ENCODE measurements at regions not wholly inside any gene's neighbourhood (a gene's known extent, or its start where the extent isn't known, plus 50 kb on each side); places are given as distances from the start of the nearest gene placed in this dataset.
A peak's percentile ranks its signal among the peaks of the same experiment; 100 is the strongest.

DNA sequence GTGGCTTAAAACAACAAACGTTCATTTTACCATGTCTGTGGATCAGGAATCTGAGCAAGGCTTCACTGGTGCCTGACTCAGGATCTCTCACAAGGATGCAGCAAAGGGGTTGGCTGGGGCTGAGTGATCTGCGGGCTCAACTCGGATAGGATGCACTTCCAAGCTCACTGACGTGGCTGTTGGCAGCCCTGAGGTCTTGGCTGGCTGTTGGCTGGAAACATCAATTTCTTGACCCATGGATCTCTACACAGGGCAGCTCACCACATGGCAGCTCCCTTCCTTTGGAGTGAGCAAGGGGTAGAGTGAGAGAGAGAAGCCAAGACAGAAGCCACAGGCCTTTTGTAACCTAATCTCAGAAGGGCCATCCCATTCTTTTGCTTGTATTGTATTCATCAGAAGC is 202.1 kb downstream of the NXNL2 start:
- no peak for FAIRE-seq

DNA sequence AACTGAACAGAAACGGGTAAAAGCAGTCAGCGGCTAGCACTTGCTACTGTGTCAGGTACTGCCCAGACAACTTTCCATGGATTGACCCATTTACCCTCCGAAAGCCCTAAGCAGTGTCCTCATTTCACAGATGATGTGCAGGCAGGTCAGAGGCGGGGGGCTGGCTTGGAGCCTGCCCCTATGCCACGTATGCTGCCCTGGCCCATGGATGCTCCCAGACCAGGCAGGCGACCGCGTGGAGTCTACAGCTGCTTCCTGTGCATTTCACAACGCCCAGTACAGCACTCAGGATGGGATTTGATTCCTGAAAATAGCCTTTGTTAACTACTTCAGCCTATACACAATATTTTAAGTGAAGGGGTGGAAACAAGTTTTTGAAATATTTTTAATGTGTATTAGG is 202.9 kb downstream of the NXNL2 start:
- no peak for FAIRE-seq

DNA sequence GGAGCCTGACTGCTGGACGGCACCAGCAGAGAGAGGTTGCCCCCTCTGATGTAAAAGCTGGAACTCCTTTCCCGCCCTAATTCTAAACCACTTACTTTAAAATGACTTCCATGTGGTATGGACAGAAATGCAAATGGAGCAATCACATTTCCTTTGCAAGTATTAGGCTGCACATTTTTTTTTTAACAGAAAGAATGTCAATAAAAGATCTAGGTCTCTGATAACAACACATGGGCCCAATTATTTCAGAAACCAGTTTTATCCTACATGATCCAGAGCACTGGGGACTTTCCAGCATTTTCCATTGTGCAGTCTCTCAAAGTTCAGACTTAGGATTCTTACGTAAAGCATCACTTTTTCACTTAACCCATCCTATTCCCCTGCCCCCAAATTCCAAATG is 203.7 kb downstream of the NXNL2 start:
- FAIRE-seq = peak; percentile 93

DNA sequence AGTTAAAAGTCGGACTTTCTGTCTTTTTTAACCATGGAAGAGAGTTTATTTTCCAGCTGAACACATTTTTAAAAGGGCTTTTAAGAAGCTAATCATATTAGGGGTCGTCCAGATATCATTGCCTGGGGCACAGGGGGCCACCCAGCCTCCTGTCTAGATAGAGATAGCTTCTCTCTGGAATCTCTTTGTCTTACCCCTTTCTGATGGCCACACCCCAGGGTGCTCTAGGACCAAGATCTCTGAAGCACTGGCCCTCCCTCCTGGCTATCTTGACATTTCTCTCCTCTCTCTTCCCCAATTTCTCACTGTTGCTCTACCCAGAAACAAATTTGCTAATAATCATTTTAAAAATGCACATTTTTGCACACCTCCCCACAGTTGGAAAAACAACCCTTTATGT is 204.4 kb downstream of the NXNL2 start:
- no peak for FAIRE-seq

DNA sequence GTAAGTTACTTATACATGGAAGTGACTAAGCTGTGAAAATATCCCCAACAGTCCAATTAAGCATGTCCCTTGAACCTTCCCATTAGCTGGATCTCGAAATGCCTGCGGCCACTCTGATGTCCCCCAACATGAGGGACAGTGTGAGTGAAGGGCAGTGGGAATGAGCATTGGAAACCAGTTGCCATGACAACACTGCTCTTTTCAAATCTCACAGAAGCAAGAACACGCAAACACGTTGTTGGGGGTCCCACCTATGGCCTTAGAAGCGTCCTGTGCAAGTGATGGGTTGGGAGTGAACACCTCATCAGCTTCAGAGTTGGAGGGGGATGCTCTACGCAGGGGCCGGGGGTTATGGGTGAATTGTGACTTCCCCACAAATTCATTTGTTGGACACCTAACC is 205.9 kb downstream of the NXNL2 start:
- no peak for FAIRE-seq

DNA sequence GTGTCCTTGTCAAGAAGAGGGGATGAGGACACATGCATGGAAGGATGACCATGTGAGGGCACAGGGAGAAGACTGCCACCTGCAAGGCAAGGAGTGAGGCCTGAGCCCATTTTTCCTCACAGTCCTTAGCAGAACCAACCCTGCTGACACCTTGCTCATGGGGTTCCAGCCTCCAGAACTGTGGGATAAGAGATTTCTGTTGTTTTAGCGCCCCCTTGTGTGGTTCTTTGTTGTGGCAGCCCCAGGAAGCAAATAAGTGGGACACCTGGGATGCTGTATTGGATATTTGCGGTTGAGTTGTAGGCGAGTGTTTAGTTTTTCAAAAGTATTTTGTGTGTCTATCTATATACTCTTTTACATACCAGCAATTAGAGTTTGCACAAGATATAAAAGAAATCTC is 206.4 kb downstream of the NXNL2 start:
- FAIRE-seq = no peak

DNA sequence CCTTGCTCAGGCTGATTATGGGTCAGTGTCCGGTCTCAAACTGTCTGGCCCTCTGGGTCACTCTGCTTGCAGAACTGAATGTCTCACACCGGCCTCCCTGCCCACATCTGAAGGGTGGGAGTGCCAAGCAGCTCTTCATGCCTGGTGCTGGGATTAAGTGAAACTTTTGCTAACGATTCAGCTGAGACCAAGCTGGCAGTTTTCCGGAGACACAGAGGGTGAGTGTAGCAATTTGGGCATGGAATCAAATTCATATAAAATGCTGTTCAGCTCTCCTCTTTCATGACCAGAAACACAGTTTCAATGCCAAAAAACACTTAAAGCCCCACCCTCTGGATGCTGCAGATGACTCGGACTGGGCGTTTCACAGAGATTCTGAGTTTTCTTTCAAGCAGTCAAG is 207.5 kb downstream of the NXNL2 start:
- FAIRE-seq = peak; percentile 85

DNA sequence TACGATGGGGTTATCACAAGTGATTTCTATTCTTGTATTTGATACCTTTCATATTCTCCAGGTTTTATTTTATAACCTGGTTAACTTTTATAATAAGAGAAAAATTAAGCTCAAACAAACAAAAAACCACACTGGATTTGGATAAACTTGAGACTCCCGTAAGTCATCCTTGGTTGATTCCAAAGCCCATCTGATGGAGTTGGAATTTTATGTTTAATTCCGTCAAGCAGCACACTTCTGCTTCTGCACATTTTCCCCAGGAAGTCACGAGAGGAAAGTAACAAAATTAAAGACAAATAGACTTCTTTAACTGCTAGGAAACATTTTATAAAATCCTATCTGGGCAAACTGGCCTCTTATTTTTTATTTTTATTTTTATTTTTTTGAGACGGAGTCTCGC is 207.9 kb downstream of the NXNL2 start:
- FAIRE-seq = no peak

DNA sequence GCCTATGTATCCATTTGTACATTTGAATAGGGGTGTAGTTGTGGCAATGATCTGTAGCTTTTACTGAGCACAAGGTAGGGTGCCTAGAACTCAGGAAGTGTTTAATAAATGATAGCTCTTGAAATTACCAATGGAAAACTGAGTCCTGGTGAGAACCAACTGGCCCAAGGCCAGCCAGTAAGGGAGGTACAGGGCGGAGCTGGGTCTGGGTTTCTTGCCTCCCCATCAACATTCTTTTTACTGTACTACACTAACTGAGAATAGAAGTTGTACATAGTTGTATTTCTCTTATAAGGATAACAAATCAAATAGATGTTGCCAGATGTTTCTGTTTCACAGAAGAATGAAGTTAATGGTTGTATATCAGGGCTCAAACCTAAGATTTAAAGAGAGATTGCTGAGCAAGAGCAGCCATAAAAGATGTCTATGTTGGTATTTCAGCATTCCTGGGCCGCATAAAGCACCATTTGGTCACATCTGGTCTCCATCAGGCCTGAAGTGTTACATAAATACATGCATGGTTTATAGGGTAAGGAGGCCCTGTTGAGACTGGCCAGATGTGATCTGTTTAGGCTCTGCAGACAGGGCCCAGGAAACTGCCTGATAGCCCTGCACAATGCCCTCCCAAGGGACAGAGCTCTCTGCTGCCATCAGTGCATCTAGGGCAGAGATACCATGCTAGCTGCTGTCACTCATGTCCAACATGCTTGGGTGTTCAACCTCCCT is 210.5 kb downstream of the NXNL2 start:
- FAIRE-seq = peak; percentile 99

DNA sequence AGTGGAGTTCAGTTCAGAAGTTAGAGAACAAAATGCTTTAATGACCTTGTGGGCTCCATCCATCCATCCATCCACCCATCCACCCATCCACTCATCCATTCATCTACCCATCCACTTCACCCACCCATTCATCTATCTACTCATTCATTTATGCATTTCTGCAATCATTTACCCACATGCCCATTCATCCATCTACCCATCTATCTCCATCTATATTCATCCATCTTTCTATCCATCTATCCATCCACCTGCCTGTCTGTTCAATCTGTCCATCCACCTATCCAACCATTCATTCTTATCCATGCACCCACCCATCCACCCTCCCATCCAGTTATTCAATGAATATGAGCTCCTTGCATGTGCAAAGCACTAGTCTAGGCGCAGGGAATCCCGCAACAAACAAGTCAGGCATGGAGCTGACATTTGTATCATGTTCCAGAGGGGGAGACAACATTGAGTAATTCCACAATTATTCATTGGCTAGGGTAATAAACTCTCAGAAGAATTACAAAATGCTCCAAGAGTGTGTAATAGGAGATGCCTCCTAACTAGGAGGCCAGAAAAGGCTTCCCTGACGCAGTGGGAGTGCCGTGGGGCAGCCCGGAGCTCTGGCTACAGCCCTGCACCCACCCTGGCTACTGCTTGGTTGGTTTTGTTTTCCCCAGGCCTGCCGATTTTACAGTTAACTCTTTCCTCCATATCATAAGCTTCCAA is 211.2 kb downstream of the NXNL2 start:
- FAIRE-seq = peak; percentile 33

DNA sequence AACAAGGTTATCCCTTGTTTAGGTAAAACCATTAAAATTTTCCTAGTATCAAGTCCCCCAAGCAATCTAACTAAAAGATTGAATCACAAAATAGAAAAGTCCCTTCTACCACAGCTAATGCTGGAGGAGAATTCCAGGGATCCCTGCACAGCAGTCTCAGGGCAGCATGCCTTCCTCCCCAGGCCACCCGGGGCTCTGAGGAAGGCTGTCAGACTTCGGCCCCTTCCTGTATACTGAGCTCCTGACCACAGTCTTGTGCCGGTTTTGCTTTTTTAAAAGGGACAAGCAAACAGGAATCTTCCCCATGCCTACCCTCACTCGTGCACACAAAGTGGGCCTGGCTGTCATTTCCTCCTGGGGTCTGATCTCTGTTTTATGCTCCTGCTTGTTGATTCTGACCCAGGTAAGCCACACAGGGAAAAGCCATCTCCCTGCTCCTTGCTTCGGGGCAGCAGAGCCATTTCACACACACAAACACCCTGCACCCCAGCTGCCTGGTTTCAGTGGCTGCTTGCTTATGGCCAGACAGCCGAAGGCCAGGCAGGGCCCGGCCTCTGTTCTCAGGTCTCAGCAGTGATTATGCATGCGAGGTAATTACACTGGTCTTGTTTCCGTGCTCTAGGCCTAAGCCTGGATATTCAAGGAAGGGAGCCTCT is 211.9 kb downstream of the NXNL2 start:
- FAIRE-seq = no peak

DNA sequence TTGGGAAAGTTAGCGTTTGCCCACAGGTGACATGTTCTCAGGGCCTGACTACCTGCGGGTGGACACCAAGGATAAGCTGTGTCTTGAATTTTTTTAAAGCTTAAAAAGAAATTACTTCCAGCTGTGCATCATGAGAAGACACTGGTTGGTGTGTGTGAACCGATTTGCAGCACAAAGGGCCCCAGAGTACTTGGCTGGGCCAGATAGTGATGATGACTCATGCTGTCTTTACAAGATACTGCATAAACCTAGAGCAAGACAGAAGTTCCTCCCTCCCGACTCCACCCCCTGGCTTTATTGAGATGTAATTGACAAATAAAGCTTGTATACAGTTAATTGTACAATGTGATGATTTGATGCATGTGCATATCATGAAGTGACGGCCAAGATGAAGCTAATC is 212.8 kb downstream of the NXNL2 start:
- peak; percentile 55 for FAIRE-seq

DNA sequence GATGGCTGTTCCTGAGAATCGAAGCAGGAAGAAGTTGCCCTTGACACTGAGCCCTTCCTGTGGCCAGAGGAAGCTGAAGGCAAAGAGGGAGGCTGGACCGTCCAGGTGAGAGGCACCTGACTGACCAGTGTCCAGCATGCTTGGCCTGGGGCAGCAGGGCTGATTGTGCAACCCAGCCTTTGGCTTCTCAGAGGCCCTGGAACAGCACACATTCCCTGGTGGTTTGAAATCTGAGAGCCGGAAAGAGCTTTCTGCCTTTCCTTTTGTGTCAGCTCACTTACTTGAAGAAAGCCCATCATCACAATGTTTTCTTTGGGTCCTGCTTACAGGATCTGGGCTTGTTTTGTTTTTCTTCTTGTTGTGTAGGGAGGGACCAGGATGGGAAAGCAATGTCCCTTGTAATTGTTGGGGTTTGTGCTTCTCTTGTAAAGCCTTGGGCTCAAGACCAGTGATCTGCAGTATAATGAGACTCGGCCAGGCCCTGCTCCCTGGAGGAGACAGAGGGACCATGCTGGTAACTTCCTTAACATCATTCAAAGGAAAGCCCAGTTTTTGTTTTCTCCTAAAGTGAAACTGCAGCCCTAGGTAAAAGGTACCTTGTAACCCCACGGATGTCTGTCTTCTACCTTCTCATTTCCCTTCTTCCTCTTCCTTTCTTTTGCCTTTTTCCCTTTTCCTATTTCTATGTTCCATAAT is 213.7 kb downstream of the NXNL2 start:
- FAIRE-seq = no peak

DNA sequence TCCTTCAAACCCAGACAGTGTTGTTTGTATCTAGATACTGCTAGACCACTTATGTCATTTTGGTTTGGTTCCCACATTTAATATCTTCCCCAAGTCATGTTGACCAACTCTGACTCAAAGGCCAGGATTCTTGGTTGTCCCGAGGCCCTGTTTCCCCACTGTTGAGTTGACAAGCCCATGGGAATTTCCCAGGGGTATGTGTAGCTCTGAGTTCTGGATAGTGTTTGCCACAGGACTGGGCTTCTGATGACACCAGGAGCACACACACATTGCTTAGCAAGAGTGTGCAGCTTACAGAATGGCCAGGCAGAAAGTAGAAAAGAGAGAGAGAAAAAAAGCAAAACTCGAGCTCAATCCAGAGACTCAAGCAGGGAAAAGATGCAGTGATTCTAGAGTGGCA is 214.4 kb downstream of the NXNL2 start:
- no peak for FAIRE-seq

DNA sequence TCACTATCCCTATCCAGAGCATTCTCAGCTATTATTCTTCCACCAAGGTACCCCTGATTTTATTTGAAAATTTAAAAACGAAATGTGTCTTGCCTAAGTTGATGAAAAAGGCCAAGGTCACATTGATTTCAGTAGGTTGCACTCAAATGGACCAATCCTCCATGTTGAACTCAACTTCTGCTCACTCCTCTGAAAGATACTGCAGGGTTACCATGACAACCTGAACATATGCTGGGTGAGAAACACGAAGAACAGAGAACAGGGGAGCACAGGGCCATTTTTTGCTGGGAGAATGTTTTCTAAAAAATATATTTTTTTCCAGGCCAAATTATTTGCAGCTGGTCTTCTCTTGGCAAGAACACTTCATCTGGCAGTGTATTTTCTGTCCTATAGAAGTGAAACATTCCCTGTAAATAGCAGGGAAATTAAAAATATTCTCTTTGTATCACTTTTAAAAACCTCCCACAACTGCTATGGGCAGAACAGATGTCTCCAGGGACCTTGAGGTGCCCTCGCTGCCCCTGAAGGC is 215.9 kb downstream of the NXNL2 start:
- no peak for FAIRE-seq

DNA sequence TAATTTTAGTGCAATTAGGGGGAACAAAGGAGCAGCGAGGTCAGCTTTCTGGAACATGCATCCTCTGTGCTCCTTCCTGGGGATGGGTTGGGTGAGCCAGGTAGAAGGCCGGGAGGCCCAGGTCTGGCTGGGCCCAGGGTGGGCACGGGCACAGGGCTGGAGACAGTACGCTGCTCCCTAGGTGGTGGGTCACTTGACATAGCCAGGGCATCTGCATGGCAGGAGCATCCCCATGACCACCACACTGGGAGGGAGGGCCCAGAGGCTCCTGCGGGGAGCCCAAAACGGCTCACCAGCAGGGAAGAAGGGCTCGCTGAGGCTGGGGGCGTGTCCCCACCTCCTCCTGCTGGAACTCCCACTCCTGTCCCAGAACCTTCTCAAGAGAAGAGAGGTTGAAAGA is 216.8 kb downstream of the NXNL2 start:
- no peak for FAIRE-seq

DNA sequence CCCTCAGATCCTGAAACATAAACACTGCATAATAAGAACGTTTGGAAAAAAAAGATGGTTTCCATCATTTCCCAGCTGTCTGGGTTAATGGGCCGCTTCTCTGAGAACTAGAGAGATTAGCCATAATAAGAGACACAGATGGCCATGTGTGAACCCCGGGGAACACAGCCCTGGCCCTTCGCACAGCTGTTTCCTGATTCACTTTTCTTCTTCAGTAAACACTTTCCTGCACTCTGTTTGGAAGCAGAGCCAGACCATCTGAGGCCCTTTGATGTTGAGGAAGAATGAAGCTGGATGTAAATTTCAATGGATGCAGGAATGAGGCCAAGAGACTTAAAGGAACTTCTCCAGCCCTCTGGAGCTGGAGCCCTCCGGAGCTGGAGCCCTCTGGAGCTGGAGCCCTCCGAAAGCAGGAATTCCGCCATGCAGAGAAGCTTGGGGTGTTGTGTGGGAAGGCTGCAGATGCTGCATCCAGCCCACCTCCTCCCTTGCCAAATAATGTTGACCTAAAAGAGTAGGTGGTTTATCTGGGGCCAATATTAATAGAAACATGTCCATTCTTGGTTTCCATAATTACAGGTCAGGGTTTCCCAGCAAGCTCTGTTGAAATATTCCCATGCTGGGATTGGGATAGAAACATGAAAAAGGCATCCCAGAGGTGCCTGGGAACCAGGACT is 218.9 kb downstream of the NXNL2 start:
- FAIRE-seq = peak; percentile 83

DNA sequence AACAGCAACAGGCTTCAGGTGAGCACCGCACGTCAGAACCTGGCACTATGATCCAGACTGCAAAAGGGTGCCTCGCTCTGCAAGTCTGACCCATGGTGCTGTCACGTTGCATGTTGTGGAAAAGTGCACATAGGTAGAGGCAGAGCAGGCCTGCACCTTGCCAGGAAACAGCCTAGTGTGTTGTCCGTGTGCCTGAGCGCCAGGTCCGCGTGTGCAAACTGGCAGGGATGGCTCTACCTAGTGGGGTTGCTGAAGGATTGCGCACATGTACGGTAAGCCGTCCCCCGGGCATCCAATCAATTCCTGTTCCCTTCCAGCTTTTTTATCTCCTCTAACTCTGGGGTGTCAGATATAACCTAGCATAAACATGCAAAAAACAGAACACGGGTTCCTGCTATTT is 219.5 kb downstream of the NXNL2 start:
- no peak for FAIRE-seq

DNA sequence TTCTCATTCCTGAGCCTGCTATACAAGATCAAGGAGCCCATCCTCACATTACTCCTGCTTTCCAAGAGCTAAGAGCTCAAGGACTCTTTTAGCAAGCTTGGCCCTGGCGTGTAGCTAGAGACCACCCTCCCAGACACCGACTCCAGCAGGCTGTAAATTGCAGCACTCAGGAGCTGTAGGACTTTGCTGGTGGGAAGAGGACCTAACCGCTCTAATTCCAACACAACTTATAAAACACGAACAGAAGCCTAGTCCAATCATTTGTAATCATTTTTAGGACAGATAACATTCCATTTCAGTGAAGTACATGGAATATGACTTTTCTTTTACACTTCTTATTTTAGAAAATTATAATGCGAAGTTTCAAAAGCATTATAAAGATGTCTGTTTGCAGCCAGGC is 219.9 kb downstream of the NXNL2 start:
- no peak for FAIRE-seq

DNA sequence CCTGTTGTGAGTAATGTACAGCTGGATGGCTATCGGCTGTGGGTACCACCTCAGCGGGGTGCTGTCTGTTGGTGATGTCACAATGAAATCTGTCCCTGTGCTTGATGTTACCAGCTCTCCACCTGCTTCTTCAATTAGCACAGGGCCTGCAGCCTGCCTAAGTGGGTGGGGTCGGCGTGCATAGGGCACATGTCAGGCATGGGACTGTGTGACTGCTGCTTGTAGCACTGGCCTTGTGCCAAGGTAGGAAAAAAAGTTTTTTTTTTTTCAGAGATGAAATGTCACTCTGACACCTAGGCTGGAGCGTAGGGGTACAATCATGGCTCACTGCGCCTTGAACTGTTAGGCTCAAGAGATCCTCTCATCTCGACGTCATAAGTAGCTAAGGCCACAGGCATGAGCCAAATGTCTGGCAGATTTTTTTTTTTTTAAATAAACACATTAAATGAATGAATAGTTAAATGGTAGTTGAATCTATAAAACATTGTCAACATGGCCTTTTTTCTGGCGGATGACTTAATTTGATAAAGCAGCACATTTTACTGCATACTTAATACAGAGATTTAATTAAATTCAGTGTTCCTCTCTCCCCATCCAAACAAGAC is 222.5 kb downstream of the NXNL2 start:
- no peak for FAIRE-seq

DNA sequence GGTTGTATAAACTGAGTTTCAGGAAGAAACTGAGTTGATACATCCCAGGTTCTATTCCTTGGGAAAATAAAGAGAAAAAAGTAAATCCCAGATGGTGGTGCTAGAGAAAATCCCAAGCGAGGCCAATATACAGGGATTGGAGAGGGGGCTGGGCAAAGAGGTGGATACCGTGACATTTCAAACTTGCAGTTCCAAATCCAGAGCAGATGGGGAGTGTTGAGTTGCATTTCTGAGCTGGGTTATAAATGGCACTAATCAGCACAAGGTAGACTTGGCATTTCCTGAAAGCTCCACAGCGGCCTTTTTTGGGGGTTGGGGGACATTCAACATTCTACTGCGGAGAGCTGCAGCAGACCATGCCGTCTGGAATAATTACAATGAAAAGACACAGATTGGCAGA is 224.4 kb downstream of the NXNL2 start:
- FAIRE-seq = no peak
